C4-2B (cell line): ENCODE measurements at regions not wholly inside any gene's neighbourhood (a gene's known extent, or its start where the extent isn't known, plus 50 kb on each side); places are given as distances from the start of the nearest gene placed in this dataset.

ENCODE experiments used
- H3K27ac ChIP-seq: fragments of 450-650 bp; 2 replicates; pipeline ENCODE4 v1.5.1; 2017
- CTCF ChIP-seq: fragments of 450-650 bp; conservative IDR thresholded peaks from 2 replicates; pipeline ENCODE4 v1.5.1; 2017; ENCODE audit warnings: mild to moderate bottlenecking
- ZFX ChIP-seq: fragments of 450-650 bp; IDR thresholded peaks from 2 replicates; pipeline ENCODE4 v1.6.1; 2017

- TF ChIP-seq ZFX (no peak), CTCF (no peak)
Observed at GRCh38 chr9:106432631-106433030, 430.3 kb upstream of the ZNF462 start.

GRCh38 chr9:106438928-106439327 lies 424.0 kb upstream of the ZNF462 start:
- TF ChIP-seq CTCF, result no peak
- no peak for TF ChIP-seq ZFX
- no peak overlapping the region for H3K27ac ChIP-seq

More at GRCh38 chr9:106432631-106433030, 430.3 kb upstream of the ZNF462 start:
- H3K27ac ChIP-seq, result no peak overlapping the region

- TF ChIP-seq CTCF (no peak), ZFX (no peak)
- H3K27ac ChIP-seq, result no peak overlapping the region
Observed at GRCh38 chr9:106441283-106441682, 421.7 kb upstream of the ZNF462 start.

- TF ChIP-seq CTCF (no peak), ZFX (no peak)
- H3K27ac ChIP-seq, result no peak overlapping the region
Observed at GRCh38 chr9:106443520-106443919, 419.4 kb upstream of the ZNF462 start.

GRCh38 chr9:106445107-106445506 lies 417.9 kb upstream of the ZNF462 start:
- TF ChIP-seq CTCF, result no peak
- TF ChIP-seq ZFX, result no peak
- no peak overlapping the region for H3K27ac ChIP-seq

- no peak overlapping the region for H3K27ac ChIP-seq
- no peak for TF ChIP-seq ZFX
- TF ChIP-seq CTCF, result no peak
Observed at GRCh38 chr9:106449336-106449927, 413.5 kb upstream of the ZNF462 start.

GRCh38 chr9:106450549-106450948 lies 412.4 kb upstream of the ZNF462 start:
- TF ChIP-seq ZFX (no peak), CTCF (no peak)
- no peak overlapping the region for H3K27ac ChIP-seq
